Central memory CD8-positive, alpha-beta T cell (primary cell): ENCODE measurements at regions not wholly inside any gene's neighbourhood (a gene's known extent, or its start where the extent isn't known, plus 50 kb on each side); places are given as distances from the start of the nearest gene placed in this dataset.
"Not testable (repeated sequence)": the region's sequence is repeated elsewhere in the genome, so short reads cannot be mapped to it uniquely, and the experiment has no call there.

Experiments used
- ATAC-seq: fragments of 150-1000 bp; cut with Tn5 transposase; replicated peaks from 2 replicates; pipeline ENCODE4 v1.10.0; 2022; ENCODE audit warnings: mild to moderate bottlenecking, moderate FRiP score, moderate number of reproducible peaks; ENCODE audit not compliant: poor library complexity, severe bottlenecking; ENCODE audit errors: extremely low read depth
- DNase-seq, 2 donors: peaks; one replicate each; pipeline ENCODE4 v3.0.0; 2021; ENCODE audit warnings: low spot score in 2 of 2
- H3K27ac Mint-ChIP-seq: one replicate; pipeline ENCODE4 v1.8.0; 2022; ENCODE audit warnings: low read depth, mild to moderate bottlenecking, moderate library complexity, mixed read lengths
- H3K27me3 Mint-ChIP-seq: one replicate; pipeline ENCODE4 v1.8.0; 2022; ENCODE audit warnings: mixed read lengths
- H3K36me3 Mint-ChIP-seq: one replicate; pipeline ENCODE4 v1.8.0; 2022; ENCODE audit warnings: mild to moderate bottlenecking, moderate library complexity, mixed read lengths; ENCODE audit not compliant: insufficient read depth
- H3K4me1 Mint-ChIP-seq: one replicate; pipeline ENCODE4 v1.8.0; 2022; ENCODE audit warnings: mixed read lengths
- H3K4me3 Mint-ChIP-seq: one replicate; pipeline ENCODE4 v1.8.0; 2022; ENCODE audit warnings: mild to moderate bottlenecking, moderate library complexity, mixed read lengths
- H3K9me3 Mint-ChIP-seq: one replicate; pipeline ENCODE4 v1.8.0; 2022; ENCODE audit warnings: mixed read lengths

- peaks cover 60% of the 10 kb centered on the region for H3K27me3 Mint-ChIP-seq
- H3K27ac Mint-ChIP-seq, result no peak overlapping the region
- peaks cover 6% of the 10 kb centered on the region for H3K9me3 Mint-ChIP-seq
- DNase-seq (no peak), ATAC-seq (no peak)
- no peak overlapping the region for H3K4me3 Mint-ChIP-seq
- H3K36me3 Mint-ChIP-seq, result no peaks in the 10 kb centered on the region
- H3K4me1 Mint-ChIP-seq, result no peaks in the 10 kb centered on the region
Observed at GRCh38 chr3:187497052-187497451, 128.9 kb downstream of the RTP4 start.

DNA sequence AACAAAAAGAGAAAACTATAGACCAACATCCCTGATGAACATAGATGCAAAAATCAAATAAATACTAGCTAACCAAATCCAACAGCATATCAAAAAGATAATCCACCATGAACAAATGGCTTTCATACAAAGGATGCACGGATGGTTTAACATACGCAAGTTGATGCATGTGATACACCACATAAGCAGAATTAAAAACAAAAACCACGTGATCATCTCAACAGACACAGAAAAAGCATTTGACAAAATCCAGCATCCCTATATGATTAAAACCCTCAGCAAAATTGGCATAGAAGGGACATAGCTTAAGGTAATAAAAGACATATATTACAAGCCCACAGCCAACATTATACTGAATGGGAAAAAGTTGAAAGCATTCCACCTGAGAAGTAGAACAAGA lies 125.9 kb downstream of the RTP4 start:
- H3K4me3 Mint-ChIP-seq, H3K27ac Mint-ChIP-seq, H3K4me1 Mint-ChIP-seq, ATAC-seq, H3K36me3 Mint-ChIP-seq, DNase-seq, H3K9me3 Mint-ChIP-seq: not testable (repeated sequence)
- peaks cover 67% of the 10 kb centered on the region for H3K27me3 Mint-ChIP-seq

- H3K36me3 Mint-ChIP-seq, result no peaks in the 10 kb centered on the region
- peaks cover 6% of the 10 kb centered on the region for H3K9me3 Mint-ChIP-seq
- DNase-seq, result no peak
- H3K27ac Mint-ChIP-seq, result no peak overlapping the region
- H3K4me3 Mint-ChIP-seq, result no peak overlapping the region
- H3K27me3 Mint-ChIP-seq, result peaks cover 77% of the 10 kb centered on the region
- ATAC-seq, result no peak
- H3K4me1 Mint-ChIP-seq, result no peaks in the 10 kb centered on the region
Observed at GRCh38 chr3:187491371-187491770, 123.2 kb downstream of the RTP4 start.

DNA sequence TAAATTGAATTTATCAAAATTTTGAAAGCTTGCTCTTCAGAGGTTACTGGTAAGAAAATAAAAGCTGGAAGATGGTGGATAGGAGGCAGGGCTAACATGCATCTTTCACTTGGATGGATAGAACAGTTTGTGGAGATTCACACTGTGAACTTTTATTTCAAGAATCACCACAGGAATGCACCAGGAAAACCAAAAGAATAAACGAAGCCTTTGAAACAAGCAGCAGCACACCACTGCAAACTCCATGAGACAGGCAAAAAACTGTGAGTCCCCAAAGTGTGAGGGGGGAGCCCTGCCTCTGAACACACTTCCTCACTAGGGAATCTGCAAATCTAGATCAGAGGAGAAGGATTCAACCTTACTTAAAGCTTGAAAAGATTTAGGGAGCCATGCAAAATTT lies 122.2 kb downstream of the RTP4 start:
- no peak overlapping the region for H3K4me3 Mint-ChIP-seq
- no peak for ATAC-seq
- no peaks in the 10 kb centered on the region for H3K4me1 Mint-ChIP-seq
- no peak overlapping the region for H3K27ac Mint-ChIP-seq
- peaks cover 77% of the 10 kb centered on the region for H3K27me3 Mint-ChIP-seq
- H3K9me3 Mint-ChIP-seq, result peaks cover 6% of the 10 kb centered on the region
- no peaks in the 10 kb centered on the region for H3K36me3 Mint-ChIP-seq
- no peak for DNase-seq

DNA sequence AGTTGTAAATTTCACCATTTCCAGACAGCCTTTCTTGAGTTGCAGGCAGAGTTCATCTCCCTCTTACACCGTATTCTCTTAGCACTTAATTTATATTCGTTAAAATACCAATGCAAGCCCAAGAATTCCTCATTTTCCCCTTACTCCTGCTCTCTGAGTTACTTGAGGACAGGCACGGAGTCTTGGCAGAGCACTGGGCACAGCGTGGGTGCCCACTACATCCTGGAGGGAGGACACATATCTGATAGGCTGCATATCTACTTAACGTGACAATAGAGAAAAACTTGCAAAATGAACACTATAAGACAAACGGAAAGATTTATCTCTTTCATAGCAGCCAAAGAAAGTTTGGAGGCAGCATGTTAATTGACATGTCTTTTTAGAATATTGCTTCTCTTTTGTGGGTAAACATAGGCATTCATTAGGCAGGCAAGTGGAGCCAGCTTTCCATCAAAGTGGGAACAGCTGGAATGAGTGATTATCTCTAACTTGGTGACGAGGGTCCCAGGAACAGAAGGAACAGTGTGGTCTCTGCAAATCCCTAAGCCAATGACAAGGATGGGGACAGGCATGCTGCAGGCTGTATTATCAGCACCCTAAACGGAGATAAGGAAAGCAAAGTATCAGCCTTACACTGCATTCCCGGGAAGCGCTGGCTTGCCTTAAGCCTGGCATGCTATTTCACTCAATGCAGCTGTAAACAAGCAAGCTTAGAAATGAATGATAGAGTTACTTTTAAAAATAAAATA lies 116.5 kb downstream of the RTP4 start:
- peaks cover 63% of the 10 kb centered on the region for H3K27me3 Mint-ChIP-seq
- no peaks in the 10 kb centered on the region for H3K36me3 Mint-ChIP-seq
- DNase-seq, result no peak
- no peaks in the 10 kb centered on the region for H3K9me3 Mint-ChIP-seq
- H3K27ac Mint-ChIP-seq, result no peak overlapping the region
- no peak for ATAC-seq
- no peak overlapping the region for H3K4me3 Mint-ChIP-seq
- H3K4me1 Mint-ChIP-seq, result no peaks in the 10 kb centered on the region

DNA sequence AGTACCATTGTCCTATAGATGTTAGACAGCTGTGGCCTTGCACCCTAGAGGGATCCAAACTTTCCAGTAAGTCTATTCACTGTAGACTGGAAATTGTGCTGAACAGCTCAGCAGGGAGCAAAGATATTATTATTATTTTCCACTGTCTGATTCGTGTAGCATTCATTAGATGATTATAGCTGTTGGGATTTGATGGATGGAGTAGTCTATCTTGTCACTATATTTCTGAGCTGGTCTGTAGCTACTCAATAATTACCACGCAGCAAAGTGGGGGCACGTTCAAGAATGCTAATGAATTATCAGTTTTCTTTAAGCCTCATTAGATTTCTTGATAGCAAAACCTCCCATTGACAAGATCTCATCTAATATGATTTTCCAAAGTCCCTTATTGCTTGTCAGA lies 113.2 kb downstream of the RTP4 start:
- ATAC-seq (no peak), DNase-seq (no peak)
- Mint-ChIP-seq H3K36me3 (peaks cover 3% of the 10 kb centered on the region), H3K9me3 (no peaks in the 10 kb centered on the region), H3K4me1 (no peaks in the 10 kb centered on the region), H3K4me3 (no peak overlapping the region), H3K27ac (no peak overlapping the region), H3K27me3 (peaks cover 47% of the 10 kb centered on the region)

DNA sequence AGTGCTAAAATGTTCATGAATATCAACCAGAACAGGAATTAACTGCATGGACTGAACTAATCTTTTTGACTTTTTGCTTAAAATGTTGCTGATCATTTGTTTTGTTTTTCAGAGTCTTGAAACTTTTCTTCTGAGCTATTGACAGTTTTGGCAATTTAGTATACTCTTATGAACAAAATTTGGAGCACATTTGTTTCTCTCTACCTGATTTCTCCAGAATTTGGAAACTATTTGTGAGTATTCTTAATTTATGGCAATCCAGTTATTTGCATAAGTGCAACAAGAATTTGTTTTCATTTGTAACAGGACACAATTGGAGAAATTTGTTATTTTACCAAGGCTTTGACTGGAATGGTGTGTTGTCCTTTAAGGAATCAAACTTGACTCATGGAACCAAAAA lies 107.4 kb downstream of the RTP4 start:
- H3K4me3 Mint-ChIP-seq, H3K27ac Mint-ChIP-seq, H3K36me3 Mint-ChIP-seq, H3K9me3 Mint-ChIP-seq, DNase-seq, H3K4me1 Mint-ChIP-seq, ATAC-seq: not testable (repeated sequence)
- H3K27me3 Mint-ChIP-seq, result peaks cover 19% of the 10 kb centered on the region

DNA sequence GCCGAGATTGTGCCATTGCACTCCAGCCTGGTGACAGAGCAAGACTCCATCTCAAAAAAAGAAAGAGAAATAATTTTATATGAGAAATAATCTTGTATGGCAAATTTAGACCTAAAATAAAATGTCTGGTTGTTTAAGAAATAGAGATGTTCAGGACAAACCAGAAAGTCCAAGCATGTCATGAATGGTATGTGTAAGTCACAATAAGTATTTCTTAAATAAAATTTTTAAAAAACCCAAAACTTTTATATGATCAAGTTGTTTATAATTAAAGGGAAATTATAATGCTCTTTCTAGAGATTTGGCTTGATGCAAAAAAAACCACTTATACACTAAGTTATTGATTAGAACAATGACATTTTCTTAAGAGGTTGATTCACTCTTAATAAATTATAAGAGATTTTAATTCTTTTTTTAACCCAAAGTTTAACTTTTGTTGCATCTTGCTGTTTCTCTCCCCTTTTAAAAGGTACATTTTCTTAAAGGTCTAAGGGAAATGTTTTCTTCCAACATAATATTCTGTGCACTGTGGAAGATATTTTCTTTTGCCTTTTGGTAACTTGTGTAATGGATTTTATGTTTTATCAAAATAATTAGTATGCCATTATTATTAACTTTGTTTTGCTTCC lies 105.7 kb downstream of the RTP4 start:
- DNase-seq (no peak), ATAC-seq (no peak)
- H3K4me3 Mint-ChIP-seq, result no peak overlapping the region
- H3K4me1 Mint-ChIP-seq, result no peaks in the 10 kb centered on the region
- peaks cover 3% of the 10 kb centered on the region for H3K36me3 Mint-ChIP-seq
- H3K27me3 Mint-ChIP-seq, result peaks cover 37% of the 10 kb centered on the region
- H3K9me3 Mint-ChIP-seq, result no peaks in the 10 kb centered on the region
- no peak overlapping the region for H3K27ac Mint-ChIP-seq

DNA sequence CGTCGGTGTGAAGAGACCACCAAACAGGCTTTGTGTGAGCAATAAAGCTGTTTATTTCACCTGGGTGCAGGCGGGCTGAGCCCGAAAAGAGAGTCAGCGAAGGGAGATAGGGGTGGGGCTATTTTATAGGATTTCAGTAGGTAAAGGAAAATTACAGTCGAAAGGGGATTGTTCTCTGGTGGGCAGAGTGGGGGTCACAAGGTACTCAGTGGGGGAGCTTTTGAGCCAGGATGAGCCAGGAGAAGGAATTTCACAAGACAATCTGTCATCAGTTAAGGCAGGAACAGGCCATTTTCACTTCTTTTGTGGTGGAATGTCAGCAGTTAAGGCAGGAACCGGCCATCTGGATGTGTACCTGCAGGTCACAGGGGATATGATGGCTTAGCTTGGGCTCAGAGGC lies 98.1 kb downstream of the RTP4 start:
- H3K4me1 Mint-ChIP-seq, H3K4me3 Mint-ChIP-seq, H3K36me3 Mint-ChIP-seq, H3K9me3 Mint-ChIP-seq, ATAC-seq, H3K27ac Mint-ChIP-seq, DNase-seq: not testable (repeated sequence)
- H3K27me3 Mint-ChIP-seq, result peaks cover 82% of the 10 kb centered on the region

DNA sequence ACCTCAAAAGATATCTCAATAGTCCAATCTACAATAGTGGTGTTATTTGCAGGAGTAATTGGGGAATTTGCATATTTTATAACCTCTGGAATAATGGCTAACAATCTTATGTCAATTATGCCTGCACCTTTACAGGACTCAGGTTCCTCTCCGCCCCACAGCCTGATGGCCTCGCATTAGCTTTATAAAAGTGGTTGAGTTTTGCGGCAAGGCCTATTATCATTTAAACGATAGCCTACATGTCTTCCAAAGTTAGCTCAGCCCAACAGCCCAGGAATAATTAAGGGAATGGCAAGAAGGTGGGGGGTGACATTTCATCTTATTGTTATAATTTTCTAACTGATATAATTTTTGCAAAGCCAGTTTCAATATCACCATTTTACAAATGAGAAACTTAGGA lies 97.3 kb downstream of the RTP4 start:
- no peak for ATAC-seq
- Mint-ChIP-seq H3K36me3 (peaks cover 2% of the 10 kb centered on the region), H3K27ac (no peak overlapping the region), H3K9me3 (no peaks in the 10 kb centered on the region), H3K4me3 (no peak overlapping the region), H3K27me3 (peaks cover 80% of the 10 kb centered on the region), H3K4me1 (no peaks in the 10 kb centered on the region)
- no peak for DNase-seq

- H3K27me3 Mint-ChIP-seq, result peaks cover 79% of the 10 kb centered on the region
- peaks cover 2% of the 10 kb centered on the region for H3K36me3 Mint-ChIP-seq
- H3K9me3 Mint-ChIP-seq, result no peaks in the 10 kb centered on the region
- H3K27ac Mint-ChIP-seq, result no peak overlapping the region
- ATAC-seq, result no peak
- no peaks in the 10 kb centered on the region for H3K4me1 Mint-ChIP-seq
- DNase-seq, result no peak
- no peak overlapping the region for H3K4me3 Mint-ChIP-seq
Observed at GRCh38 chr3:187464682-187465081, 96.5 kb downstream of the RTP4 start.

DNA sequence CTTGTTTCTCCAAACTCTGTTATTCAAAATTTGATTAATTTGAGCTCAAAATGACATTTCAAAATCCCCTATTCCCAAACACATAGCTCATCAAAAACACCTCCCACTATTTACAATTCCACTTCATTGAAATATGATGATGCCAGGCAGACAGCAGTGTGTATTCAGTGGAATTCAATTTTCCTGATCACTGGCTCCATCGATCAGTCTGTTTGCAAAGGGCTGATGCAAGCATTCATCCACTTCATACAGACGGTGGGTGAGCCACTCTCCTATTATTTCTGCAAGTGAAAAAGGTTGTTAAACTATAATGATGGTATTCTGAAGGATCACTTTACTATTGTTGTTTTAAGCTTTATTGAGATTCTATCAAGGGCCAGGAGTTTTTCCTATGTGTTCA lies 90.7 kb downstream of the RTP4 start:
- DNase-seq (no peak), ATAC-seq (no peak)
- Mint-ChIP-seq H3K4me1 (no peaks in the 10 kb centered on the region), H3K27me3 (peaks cover 85% of the 10 kb centered on the region), H3K36me3 (peaks cover 3% of the 10 kb centered on the region), H3K4me3 (no peak overlapping the region), H3K9me3 (no peaks in the 10 kb centered on the region), H3K27ac (no peak overlapping the region)

GRCh38 chr3:187458383-187458782 lies 90.2 kb downstream of the RTP4 start:
- Mint-ChIP-seq H3K36me3 (peaks cover 1% of the 10 kb centered on the region), H3K9me3 (no peaks in the 10 kb centered on the region), H3K4me1 (no peaks in the 10 kb centered on the region), H3K27me3 (peaks cover 85% of the 10 kb centered on the region), H3K4me3 (no peak overlapping the region), H3K27ac (no peak overlapping the region)
- DNase-seq, result no peak
- ATAC-seq, result no peak
